WERI-Rb-1 (cell line): ENCODE measurements at regions not wholly inside any gene's neighbourhood (a gene's known extent, or its start where the extent isn't known, plus 50 kb on each side); places are given as distances from the start of the nearest gene placed in this dataset.

ENCODE experiments used
- DNase-seq: peaks from one replicate; pipeline ENCODE4 v3.0.0-alpha.2; 2020
- H3K27ac ChIP-seq: fragments of 250-450 bp; sonication (Bioruptor Pico); 2 replicates; pipeline ENCODE4 v1.5.1; 2020; ENCODE audit warnings: mild to moderate bottlenecking, moderate library complexity
- H3K27me3 ChIP-seq: fragments of 250-450 bp; sonication (Bioruptor Pico); 2 replicates; pipeline ENCODE4 v1.5.1; 2021; ENCODE audit warnings: mild to moderate bottlenecking, low read depth, moderate library complexity; ENCODE audit not compliant: insufficient read depth, severe bottlenecking
- H3K36me3 ChIP-seq: fragments of 250-450 bp; sonication (Bioruptor Pico); 2 replicates; pipeline ENCODE4 v1.5.1; 2020; ENCODE audit warnings: mild to moderate bottlenecking, moderate library complexity
- H3K4me3 ChIP-seq: 2 replicates; pipeline ENCODE4 v1.5.1; 2011; ENCODE audit warnings: low read depth, mild to moderate bottlenecking, control low read depth, low read length
- H3K9me3 ChIP-seq: fragments of 250-450 bp; sonication (Bioruptor Pico); 2 replicates; pipeline ENCODE4 v1.5.1; 2021; ENCODE audit warnings: mild to moderate bottlenecking, moderate library complexity; ENCODE audit not compliant: severe bottlenecking
- TF ChIP-seq, protein P1 (sequence below): IDR thresholded peaks from 2 replicates; pipeline ENCODE4 v1.5.1; 2011; ENCODE audit warnings: low read depth, mild to moderate bottlenecking, control low read depth, inconsistent platforms, low read length

DNA sequence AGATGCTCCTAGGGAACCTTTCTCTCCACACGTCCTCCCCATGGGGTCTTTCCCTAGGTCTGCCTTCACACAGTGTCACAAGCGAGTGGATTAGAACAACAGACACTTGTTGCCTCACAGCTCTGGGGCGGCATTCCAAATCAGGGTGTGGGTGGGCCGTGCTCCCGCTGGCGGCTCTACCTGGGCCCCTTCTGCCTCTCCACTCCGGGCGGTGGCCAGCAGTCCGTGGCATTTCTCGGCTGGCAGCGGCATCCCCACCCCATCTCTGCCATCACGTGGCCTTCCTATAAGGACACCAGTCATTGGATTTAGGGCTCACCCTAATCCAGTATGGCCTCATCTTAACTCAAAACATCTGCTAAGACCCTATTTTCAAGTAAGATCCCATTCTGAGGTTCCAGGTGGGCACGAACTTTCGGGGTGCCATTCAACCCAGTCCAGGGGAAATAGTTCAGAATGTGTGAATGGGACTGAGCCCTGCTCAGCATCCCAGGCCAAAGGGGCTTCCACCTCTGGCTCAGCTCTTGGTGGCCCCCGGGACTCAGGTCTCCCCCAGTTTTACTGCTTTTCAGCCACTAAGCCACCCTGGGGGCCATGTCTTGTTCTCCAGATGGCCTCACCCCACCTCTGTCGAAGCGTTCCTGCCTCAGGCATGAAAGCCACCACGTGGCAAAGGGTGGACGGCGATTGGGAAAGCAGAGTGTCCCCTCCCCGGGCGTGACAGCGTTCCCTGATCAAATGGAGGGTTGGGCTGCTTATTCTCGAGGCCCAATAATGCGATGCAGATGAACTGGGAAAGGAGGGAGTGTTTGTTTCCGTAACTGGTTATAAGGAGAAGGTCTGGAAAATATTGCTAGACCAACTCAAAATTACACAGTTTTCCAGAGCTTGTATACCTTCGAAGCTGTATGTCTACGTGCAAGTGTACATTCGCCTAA lies 350.0 kb downstream of the GLRX3 start:
- H3K36me3 ChIP-seq: no peaks in the 10 kb centered on the region
- DNase-seq: no peak
- no peak overlapping the region for H3K4me3 ChIP-seq
- TF ChIP-seq, protein P1, sequence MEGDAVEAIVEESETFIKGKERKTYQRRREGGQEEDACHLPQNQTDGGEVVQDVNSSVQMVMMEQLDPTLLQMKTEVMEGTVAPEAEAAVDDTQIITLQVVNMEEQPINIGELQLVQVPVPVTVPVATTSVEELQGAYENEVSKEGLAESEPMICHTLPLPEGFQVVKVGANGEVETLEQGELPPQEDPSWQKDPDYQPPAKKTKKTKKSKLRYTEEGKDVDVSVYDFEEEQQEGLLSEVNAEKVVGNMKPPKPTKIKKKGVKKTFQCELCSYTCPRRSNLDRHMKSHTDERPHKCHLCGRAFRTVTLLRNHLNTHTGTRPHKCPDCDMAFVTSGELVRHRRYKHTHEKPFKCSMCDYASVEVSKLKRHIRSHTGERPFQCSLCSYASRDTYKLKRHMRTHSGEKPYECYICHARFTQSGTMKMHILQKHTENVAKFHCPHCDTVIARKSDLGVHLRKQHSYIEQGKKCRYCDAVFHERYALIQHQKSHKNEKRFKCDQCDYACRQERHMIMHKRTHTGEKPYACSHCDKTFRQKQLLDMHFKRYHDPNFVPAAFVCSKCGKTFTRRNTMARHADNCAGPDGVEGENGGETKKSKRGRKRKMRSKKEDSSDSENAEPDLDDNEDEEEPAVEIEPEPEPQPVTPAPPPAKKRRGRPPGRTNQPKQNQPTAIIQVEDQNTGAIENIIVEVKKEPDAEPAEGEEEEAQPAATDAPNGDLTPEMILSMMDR: no peak
- no peaks in the 10 kb centered on the region for H3K27me3 ChIP-seq
- no peak overlapping the region for H3K27ac ChIP-seq
- no peaks in the 10 kb centered on the region for H3K9me3 ChIP-seq

DNA sequence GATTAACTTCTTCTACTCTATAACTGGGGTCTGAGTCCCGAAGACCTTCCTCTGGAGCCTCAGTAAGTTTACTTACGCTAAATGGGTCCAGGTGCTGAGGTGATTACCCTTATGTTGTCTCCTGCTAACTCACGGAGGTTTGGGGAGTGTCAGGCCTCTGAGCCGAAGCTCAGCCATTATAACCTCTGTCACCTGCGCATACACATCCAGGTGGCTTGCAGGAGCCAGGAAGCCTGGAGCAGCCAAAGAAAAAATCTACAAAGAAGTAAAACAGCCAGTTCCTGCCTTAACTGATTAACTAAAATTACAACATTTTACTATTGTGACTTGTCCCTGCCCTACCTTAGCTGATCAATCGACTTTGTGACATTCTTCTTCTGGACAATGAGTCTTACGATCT lies 350.7 kb downstream of the GLRX3 start:
- H3K27me3 ChIP-seq: no peaks in the 10 kb centered on the region
- no peak overlapping the region for H3K27ac ChIP-seq
- no peak for DNase-seq
- TF ChIP-seq, protein P1: no peak
- no peak overlapping the region for H3K4me3 ChIP-seq
- H3K9me3 ChIP-seq: no peaks in the 10 kb centered on the region
- no peaks in the 10 kb centered on the region for H3K36me3 ChIP-seq

DNA sequence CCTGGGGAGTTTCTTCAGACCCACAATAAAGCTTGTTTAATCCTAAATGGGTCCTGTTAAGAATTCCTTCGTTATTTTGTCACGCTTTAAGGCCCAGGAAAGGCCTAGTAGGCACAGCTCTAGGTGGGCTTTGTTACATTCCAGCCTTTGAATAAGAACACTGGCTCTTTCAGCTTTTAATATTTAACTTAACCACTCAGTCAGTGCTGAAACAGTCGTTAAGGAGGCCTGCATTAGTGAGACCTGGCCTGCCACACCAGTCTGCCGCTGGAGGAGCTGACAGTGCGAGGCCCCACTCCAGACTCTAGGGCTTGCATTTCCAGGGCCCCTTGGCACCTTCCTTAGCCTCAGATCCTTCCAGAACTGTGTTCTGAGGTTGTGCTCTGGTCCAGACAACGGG lies 351.4 kb downstream of the GLRX3 start:
- no peak for DNase-seq
- H3K36me3 ChIP-seq: no peaks in the 10 kb centered on the region
- no peaks in the 10 kb centered on the region for H3K9me3 ChIP-seq
- no peak overlapping the region for H3K4me3 ChIP-seq
- H3K27me3 ChIP-seq: no peaks in the 10 kb centered on the region
- TF ChIP-seq, protein P1: no peak
- no peak overlapping the region for H3K27ac ChIP-seq

DNA sequence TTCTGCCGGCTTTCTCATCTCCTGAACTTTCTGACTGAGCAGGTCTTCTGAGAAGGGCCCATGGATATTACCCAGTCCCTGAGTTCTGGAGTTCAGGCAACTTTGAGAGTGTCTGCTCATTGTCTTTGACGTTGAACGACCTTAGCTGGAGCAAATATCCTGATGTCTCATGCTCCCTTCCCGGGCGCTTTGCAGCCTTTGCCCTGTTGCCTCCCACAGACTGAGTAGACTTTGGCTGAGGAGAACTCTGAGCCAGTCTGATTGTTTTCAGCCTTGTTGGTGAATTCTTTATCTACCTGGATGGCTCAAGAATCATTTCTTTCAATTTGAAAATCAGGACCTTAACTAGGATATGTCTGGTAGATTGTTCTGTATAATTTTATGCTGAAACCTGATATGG lies 353.7 kb downstream of the GLRX3 start:
- Histone ChIP-seq H3K9me3 (no peaks in the 10 kb centered on the region), H3K27me3 (no peaks in the 10 kb centered on the region), H3K4me3 (no peak overlapping the region), H3K27ac (no peak overlapping the region), H3K36me3 (no peaks in the 10 kb centered on the region)
- DNase-seq: no peak
- TF ChIP-seq, protein P1: no peak

DNA sequence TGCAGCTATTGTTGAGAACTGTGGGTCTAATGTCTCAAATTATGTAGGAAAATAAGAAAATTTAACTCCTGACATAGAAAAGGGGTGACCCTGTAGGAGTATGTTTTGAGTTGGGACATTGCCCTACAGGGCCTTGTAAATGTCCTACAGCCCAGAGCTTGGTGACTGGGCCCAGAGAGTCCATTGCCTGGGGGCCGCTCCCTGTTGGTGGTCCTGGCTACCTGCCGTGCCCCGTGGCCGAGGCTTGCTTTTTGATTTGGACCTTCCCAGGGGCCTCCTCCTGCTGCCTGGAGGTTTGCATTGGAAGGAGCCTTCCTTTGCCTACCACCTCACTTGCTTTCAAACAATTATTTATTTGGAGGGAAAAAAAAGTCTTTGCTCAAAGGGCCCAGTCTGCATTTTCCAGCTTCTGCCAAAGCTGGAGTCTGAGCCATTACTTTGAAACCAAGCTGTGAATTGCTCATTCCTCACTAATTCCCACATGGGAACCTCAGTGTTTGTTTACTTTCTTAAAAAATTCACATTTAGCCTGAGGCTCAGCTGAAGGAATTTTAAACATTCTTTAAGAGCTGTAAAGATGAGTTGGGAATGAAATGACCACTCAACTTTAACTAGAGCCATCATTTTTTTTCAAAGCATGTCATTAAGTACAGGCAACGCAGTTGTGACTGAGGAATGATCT lies 355.0 kb downstream of the GLRX3 start:
- peak overlapping the region; percentile 95 for H3K27ac ChIP-seq
- DNase-seq: no peak
- H3K36me3 ChIP-seq: no peaks in the 10 kb centered on the region
- H3K4me3 ChIP-seq: no peak overlapping the region
- TF ChIP-seq, protein P1: no peak
- no peaks in the 10 kb centered on the region for H3K9me3 ChIP-seq
- H3K27me3 ChIP-seq: no peaks in the 10 kb centered on the region
